ENCODE measurements at regions not wholly inside any gene's neighbourhood (a gene's known extent, or its start where the extent isn't known, plus 50 kb on each side); places are given as distances from the start of the nearest gene placed in this dataset.

DNA sequence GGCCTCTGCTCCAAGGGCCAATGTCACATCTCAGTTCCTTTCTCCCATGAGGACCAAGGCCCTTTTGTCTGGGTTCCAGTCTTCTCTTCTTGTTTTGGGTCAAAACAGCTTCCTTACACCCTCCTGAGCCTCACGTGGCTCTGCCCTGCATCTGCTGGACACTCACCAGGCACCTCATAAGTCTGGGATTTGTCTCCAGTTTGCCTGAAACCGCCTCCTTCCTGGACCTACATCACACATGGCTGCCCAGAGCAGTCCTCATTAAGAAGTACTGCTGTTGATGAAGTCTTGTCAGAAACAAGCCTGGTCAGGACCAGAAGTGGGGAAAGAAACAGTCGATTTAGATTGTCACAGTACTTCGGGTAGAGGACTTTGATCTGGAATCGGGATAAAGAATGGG is 173.4 kb upstream of the BMPER start:
- H3K4me3 Mint-ChIP-seq (ENCODE audit: low read depth), result no peak overlapping the region
- H3K9me3 Mint-ChIP-seq (ENCODE audit: low read depth), result no peaks in the 10 kb centered on the region
- peaks cover 28% of the 10 kb centered on the region for H3K27me3 Mint-ChIP-seq
- peaks cover 28% of the 10 kb centered on the region for H3K4me1 Mint-ChIP-seq (ENCODE audit: low read depth)
- H3K27ac Mint-ChIP-seq, result no peak overlapping the region
- TF ChIP-seq, protein P1, sequence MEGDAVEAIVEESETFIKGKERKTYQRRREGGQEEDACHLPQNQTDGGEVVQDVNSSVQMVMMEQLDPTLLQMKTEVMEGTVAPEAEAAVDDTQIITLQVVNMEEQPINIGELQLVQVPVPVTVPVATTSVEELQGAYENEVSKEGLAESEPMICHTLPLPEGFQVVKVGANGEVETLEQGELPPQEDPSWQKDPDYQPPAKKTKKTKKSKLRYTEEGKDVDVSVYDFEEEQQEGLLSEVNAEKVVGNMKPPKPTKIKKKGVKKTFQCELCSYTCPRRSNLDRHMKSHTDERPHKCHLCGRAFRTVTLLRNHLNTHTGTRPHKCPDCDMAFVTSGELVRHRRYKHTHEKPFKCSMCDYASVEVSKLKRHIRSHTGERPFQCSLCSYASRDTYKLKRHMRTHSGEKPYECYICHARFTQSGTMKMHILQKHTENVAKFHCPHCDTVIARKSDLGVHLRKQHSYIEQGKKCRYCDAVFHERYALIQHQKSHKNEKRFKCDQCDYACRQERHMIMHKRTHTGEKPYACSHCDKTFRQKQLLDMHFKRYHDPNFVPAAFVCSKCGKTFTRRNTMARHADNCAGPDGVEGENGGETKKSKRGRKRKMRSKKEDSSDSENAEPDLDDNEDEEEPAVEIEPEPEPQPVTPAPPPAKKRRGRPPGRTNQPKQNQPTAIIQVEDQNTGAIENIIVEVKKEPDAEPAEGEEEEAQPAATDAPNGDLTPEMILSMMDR (IDR thresholded peaks at IDR 0.05; ENCODE audit: unreplicated experiment), result no peak
- no peaks in the 10 kb centered on the region for H3K36me3 Mint-ChIP-seq (ENCODE audit: insufficient read depth)
- DNase-seq (ENCODE audit: low spot score, unreplicated experiment), result no peak

DNA sequence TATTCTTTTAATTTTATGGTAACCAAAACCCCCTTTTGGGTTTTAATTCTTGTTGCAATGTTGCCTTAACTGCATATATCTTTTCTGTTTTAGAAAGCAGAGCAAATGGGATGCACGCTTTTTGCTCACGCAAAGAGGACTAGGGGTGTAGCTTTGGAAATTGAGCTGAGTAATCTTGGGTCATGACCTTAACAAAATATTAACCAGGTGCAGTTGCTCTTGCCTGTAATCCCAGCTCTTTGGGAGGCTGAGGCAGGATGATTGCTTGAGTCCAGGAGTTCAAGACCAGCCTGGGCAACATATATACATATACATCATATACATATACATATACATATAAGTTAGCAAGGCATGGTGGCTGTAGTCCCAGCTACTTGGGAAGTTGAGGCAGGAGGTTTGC is 172.9 kb upstream of the BMPER start:
- TF ChIP-seq, protein P1 (IDR thresholded peaks at IDR 0.05; ENCODE audit: unreplicated experiment), result no peak
- DNase-seq (ENCODE audit: low spot score, unreplicated experiment), result no peak
- Mint-ChIP-seq H3K9me3 (ENCODE audit: low read depth) (no peaks in the 10 kb centered on the region), H3K27me3 (peaks cover 33% of the 10 kb centered on the region), H3K4me1 (ENCODE audit: low read depth) (peaks cover 26% of the 10 kb centered on the region), H3K36me3 (ENCODE audit: insufficient read depth) (no peaks in the 10 kb centered on the region), H3K4me3 (ENCODE audit: low read depth) (no peak overlapping the region), H3K27ac (no peak overlapping the region)

DNA sequence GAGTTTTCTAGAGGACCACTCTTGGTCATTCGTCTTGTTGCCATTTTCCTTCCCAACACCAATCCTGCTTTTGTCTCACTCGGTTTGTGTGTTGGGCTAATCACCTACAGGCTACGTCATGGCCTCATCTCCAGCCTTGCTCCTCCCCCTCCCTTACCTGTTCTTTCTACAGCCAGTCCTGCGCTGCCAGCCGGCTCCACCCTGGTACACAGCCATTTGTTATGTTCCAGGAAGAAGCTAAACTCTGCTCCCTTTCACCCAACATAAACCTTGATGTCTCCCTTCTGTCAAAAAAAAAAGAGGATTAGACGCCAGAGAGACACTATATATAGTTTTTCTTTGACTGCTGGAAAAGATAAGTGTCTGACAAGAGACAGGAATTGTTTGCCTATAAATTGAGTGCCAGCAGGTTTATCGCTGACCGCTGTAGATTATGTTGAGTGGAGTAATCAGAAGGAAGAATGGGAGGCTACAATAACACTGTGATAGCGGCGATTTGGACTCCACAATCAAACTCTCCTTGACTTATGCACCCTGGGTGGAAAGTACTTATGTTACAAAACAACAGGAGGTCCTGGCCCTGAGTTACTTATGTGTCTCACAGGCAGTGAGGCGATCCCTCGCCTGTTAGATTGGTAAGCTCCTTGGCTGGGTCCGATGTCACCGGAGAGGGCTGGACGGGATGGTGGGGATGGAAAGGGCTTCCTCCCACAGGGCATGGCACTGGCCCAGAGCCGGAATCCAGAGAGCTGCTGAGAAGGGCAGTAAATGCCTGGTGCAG is 171.3 kb upstream of the BMPER start:
- DNase-seq (ENCODE audit: low spot score, unreplicated experiment), result no peak
- Mint-ChIP-seq H3K4me3 (ENCODE audit: low read depth) (no peak overlapping the region), H3K27ac (no peak overlapping the region), H3K27me3 (peaks cover 37% of the 10 kb centered on the region), H3K4me1 (ENCODE audit: low read depth) (peaks cover 17% of the 10 kb centered on the region), H3K36me3 (ENCODE audit: insufficient read depth) (no peaks in the 10 kb centered on the region), H3K9me3 (ENCODE audit: low read depth) (no peaks in the 10 kb centered on the region)
- TF ChIP-seq, protein P1 (IDR thresholded peaks at IDR 0.05; ENCODE audit: unreplicated experiment), result no peak

DNA sequence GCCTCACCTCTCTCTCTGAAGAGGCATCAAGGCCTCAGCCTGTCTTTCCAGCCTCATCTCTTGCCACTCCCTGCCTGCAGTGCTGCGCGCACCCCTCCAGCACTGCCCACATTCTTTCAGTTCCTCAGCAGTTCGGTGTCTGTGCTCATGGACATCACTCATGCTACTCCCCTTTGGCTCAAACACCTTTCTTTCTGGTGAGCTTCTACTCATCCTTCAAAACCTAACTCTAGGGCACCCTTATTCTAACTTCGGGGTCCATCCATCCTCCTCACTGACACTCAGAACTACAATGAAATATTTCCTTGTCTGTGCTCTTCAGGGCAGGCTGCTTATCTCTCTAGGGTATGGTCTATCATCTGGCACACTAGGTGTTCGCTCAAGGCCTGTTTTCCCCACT is 169.9 kb upstream of the BMPER start:
- H3K27ac Mint-ChIP-seq, result no peak overlapping the region
- peaks cover 13% of the 10 kb centered on the region for H3K4me1 Mint-ChIP-seq (ENCODE audit: low read depth)
- no peaks in the 10 kb centered on the region for H3K9me3 Mint-ChIP-seq (ENCODE audit: low read depth)
- no peaks in the 10 kb centered on the region for H3K36me3 Mint-ChIP-seq (ENCODE audit: insufficient read depth)
- peaks cover 36% of the 10 kb centered on the region for H3K27me3 Mint-ChIP-seq
- H3K4me3 Mint-ChIP-seq (ENCODE audit: low read depth), result no peak overlapping the region
- TF ChIP-seq, protein P1 (IDR thresholded peaks at IDR 0.05; ENCODE audit: unreplicated experiment), result no peak
- DNase-seq (ENCODE audit: low spot score, unreplicated experiment), result no peak

DNA sequence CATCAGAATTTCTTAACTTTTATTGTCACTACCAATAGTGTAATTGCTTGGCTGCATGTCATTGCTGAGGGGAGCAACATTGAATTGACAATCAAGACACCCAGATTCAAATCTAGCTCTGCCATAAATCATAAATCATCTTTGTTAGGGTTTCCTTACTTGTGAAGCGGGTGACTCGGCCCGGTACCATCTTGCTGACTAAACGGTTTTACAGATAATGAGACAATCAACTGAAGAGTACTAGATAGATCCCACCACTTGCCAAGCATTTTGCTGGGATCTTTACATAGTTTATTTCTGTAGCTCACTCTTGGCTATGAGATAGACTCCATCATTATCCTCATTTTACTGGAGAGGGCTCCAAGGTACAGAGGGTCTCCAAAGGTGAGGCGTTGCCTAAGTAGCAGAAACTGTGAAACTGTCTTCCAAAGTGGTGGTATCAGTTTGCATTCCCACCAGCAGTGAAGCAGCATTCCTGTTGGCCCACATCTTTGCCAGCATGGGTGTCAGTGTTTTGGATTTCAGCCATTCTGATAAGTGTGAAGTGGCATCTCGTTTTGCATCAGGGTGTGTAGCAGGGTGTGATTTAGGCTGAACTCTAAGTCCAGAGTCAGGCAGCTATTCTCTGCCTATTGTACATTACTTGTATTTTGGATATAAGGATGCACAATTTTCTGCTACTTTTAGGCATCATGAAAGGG is 168.7 kb upstream of the BMPER start:
- Mint-ChIP-seq H3K36me3 (ENCODE audit: insufficient read depth) (no peaks in the 10 kb centered on the region), H3K9me3 (ENCODE audit: low read depth) (no peaks in the 10 kb centered on the region), H3K27ac (no peak overlapping the region), H3K4me3 (ENCODE audit: low read depth) (no peak overlapping the region), H3K27me3 (peaks cover 30% of the 10 kb centered on the region), H3K4me1 (ENCODE audit: low read depth) (peaks cover 13% of the 10 kb centered on the region)
- DNase-seq (ENCODE audit: low spot score, unreplicated experiment), result no peak
- TF ChIP-seq, protein P1 (IDR thresholded peaks at IDR 0.05; ENCODE audit: unreplicated experiment), result no peak

Data from progenitor cell of endocrine pancreas (in vitro differentiated cells).